ENCODE measurements at regions not wholly inside any gene's neighbourhood (a gene's known extent, or its start where the extent isn't known, plus 50 kb on each side); places are given as distances from the start of the nearest gene placed in this dataset.
A peak's percentile ranks its signal among the peaks of the same experiment; 100 is the strongest.

DNA sequence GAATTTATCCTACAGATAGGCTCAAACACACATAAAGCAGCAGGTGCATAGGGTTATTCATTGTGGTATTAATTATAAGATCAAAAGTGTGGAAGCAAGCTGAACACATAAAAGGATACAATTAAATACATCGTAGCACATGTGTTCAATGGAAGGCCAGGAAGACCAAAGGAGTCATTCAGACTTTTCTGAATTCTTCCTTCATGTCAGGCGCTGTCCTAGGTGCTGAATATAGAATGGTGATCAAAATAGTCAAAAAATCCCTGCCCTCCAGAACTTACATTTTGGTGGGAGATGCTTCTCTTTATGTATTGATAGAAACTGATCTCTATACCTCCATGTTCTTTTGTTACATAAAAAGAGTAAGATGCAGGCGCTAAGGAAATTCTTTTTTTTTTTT is 439.0 kb upstream of the ASIC2 start:
- TF ChIP-seq, protein P1, sequence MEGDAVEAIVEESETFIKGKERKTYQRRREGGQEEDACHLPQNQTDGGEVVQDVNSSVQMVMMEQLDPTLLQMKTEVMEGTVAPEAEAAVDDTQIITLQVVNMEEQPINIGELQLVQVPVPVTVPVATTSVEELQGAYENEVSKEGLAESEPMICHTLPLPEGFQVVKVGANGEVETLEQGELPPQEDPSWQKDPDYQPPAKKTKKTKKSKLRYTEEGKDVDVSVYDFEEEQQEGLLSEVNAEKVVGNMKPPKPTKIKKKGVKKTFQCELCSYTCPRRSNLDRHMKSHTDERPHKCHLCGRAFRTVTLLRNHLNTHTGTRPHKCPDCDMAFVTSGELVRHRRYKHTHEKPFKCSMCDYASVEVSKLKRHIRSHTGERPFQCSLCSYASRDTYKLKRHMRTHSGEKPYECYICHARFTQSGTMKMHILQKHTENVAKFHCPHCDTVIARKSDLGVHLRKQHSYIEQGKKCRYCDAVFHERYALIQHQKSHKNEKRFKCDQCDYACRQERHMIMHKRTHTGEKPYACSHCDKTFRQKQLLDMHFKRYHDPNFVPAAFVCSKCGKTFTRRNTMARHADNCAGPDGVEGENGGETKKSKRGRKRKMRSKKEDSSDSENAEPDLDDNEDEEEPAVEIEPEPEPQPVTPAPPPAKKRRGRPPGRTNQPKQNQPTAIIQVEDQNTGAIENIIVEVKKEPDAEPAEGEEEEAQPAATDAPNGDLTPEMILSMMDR (IDR thresholded peaks at IDR 0.05), result no peak
- H3K4me3 Mint-ChIP-seq, result no peak overlapping the region
- no peaks in the 10 kb centered on the region for H3K36me3 Mint-ChIP-seq (ENCODE audit: low read depth)
- no peaks in the 10 kb centered on the region for H3K4me1 Mint-ChIP-seq (ENCODE audit: low read depth)
- no peaks in the 10 kb centered on the region for H3K27me3 Mint-ChIP-seq (ENCODE audit: insufficient read depth)
- H3K27ac Mint-ChIP-seq, result no peak overlapping the region
- peaks cover 32% of the 10 kb centered on the region for H3K9me3 Mint-ChIP-seq
- DNase-seq, result no peak

DNA sequence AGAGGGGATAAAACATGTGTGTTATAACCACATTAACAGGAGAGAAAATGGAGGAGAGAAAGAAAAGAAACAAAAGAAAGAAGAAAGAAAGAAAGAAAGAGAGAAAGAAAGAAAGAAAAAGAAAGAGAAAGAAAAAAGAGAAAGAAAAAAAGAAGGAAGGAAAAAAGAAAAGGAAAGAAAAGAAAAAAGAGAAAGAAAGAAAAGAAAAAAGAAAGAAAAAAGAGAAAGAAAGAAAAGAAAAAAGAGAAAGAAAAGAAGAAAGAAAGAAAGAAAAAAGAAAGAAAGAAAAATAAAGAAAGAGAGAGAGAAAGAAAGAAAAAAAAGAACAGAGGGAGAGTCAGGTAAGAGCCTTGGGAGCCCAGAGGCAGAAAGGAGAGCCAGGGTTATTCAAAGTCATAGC is 446.6 kb upstream of the ASIC2 start:
- Mint-ChIP-seq H3K9me3 (peaks cover 26% of the 10 kb centered on the region), H3K27me3 (ENCODE audit: insufficient read depth) (no peaks in the 10 kb centered on the region; the same call in 1 of the 2 replicates), H3K4me3 (no peak overlapping the region), H3K27ac (no peak overlapping the region), H3K36me3 (ENCODE audit: low read depth) (no peaks in the 10 kb centered on the region; the same call in 1 of the 2 replicates), H3K4me1 (ENCODE audit: low read depth) (no peaks in the 10 kb centered on the region)
- TF ChIP-seq, protein P1 (IDR thresholded peaks at IDR 0.05), result no peak
- DNase-seq, result no peak

DNA sequence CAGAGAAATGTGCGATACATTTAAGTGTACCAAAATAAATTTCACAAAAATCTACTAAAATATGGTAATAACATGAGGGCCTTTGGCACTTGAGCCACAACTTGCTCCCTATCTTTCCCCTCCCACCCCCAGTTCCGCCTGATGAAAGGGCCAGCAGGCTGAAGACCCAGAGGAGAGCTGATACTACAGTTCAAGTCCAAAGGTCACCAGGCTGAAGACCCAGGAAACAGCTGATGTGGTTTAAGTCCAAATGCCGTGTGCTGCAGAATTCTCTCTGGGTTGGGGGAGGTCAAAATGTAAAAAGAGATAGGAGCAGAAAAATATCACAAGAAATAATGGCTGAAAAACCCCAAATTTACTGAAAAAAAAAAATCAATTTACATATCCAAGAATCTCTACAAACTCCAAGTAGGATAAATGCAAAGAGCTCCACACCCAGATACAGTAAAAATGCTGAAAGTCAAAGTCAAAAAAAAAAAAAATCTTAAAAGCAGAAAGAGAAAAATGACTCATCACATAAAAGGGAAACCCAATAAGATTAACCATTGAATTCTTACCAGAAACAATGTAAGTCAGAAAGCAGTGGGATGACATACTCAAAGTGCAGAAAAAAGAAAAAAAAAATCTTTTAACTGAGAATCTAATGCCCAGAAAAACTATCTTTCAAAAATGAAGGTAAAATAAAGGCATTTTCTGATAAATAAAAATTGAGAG is 452.1 kb upstream of the ASIC2 start:
- H3K9me3 Mint-ChIP-seq, result peaks cover 6% of the 10 kb centered on the region
- no peaks in the 10 kb centered on the region; the same call in none of the 2 replicates for H3K27me3 Mint-ChIP-seq (ENCODE audit: insufficient read depth)
- TF ChIP-seq, protein P1 (IDR thresholded peaks at IDR 0.05), result no peak
- no peak for DNase-seq
- no peak overlapping the region for H3K27ac Mint-ChIP-seq
- no peaks in the 10 kb centered on the region for H3K4me1 Mint-ChIP-seq (ENCODE audit: low read depth)
- no peak overlapping the region for H3K4me3 Mint-ChIP-seq
- H3K36me3 Mint-ChIP-seq (ENCODE audit: low read depth), result no peaks in the 10 kb centered on the region

DNA sequence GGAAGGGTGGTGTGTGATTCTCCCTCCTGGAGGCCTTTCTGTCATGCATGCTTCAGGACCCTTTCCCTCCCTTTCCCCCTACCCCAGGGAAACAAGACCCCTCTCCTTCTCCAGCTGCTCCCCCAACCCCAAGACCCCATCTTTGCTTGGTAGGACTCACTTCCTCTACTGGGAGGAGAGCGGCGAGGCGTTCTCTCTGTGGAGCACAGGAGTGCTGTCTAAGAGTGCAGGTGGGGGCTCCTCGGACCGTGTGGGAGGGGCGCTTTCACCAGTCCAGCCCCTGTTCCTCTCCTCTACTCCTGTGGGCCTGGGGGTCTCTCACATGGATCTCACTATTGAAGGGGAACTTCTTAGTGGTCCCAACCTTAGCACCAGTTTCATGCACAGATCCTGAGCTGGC is 456.1 kb upstream of the ASIC2 start:
- H3K27ac Mint-ChIP-seq, result no peak overlapping the region
- peaks cover 13% of the 10 kb centered on the region for H3K4me1 Mint-ChIP-seq (ENCODE audit: low read depth)
- H3K36me3 Mint-ChIP-seq (ENCODE audit: low read depth), result no peaks in the 10 kb centered on the region
- peaks cover 2% of the 10 kb centered on the region for H3K27me3 Mint-ChIP-seq (ENCODE audit: insufficient read depth)
- no peak overlapping the region for H3K4me3 Mint-ChIP-seq
- no peak for DNase-seq
- TF ChIP-seq, protein P1 (IDR thresholded peaks at IDR 0.05), result no peak
- H3K9me3 Mint-ChIP-seq, result no peaks in the 10 kb centered on the region

DNA sequence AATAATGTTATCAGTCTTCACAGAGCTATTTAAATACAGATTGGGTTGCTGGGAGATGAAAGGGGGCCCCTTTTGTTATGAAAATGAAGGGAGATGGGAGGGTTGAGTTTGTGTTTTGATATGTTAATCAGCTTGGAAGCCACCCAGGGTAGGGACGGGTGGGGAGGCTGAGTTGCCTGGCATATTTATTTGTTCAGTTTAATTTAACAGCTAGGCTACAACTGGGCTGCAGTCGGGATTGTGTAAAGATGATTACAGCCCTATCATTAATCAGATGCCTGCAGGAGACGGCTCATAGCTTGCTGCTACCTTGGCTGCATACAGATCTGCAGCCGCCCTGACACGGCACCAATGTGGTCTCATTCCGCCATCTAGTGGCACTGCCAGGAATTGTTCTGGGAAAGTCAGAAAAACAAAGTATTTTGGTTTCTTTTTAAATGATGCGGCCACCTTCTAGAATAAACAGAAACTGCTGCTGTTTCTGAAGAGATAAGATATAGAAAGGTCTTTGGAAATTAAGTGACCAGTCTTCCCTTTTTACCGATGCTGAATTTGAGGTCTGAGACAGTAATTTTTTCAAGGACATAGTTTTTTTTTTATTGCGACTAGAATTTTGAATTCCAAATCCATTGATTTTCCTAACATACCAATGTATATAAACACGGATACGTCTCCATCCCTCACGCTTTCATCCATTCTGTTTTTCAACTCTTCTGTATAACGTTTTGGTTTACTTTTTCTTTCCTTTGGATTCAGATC is 458.0 kb upstream of the ASIC2 start:
- Mint-ChIP-seq H3K4me1 (ENCODE audit: low read depth) (peaks cover 13% of the 10 kb centered on the region), H3K4me3 (peak overlapping the region; percentile 85), H3K27me3 (ENCODE audit: insufficient read depth) (peaks cover 2% of the 10 kb centered on the region; the same call in 1 of the 2 replicates), H3K36me3 (ENCODE audit: low read depth) (no peaks in the 10 kb centered on the region), H3K9me3 (no peaks in the 10 kb centered on the region), H3K27ac (no peak overlapping the region)
- TF ChIP-seq, protein P1 (IDR thresholded peaks at IDR 0.05), result peak; percentile 98
- peak; percentile 55 for DNase-seq
